SK-N-DZ (cell line): ENCODE measurements at regions not wholly inside any gene's neighbourhood (a gene's known extent, or its start where the extent isn't known, plus 50 kb on each side); places are given as distances from the start of the nearest gene placed in this dataset.
"Not testable (repeated sequence)": the region's sequence is repeated elsewhere in the genome, so short reads cannot be mapped to it uniquely, and the experiment has no call there.

Experiments used
- DNase-seq: peaks from one replicate; pipeline ENCODE4 v3.0.0-alpha.2; 2015; ENCODE audit warnings: low spot score

DNA sequence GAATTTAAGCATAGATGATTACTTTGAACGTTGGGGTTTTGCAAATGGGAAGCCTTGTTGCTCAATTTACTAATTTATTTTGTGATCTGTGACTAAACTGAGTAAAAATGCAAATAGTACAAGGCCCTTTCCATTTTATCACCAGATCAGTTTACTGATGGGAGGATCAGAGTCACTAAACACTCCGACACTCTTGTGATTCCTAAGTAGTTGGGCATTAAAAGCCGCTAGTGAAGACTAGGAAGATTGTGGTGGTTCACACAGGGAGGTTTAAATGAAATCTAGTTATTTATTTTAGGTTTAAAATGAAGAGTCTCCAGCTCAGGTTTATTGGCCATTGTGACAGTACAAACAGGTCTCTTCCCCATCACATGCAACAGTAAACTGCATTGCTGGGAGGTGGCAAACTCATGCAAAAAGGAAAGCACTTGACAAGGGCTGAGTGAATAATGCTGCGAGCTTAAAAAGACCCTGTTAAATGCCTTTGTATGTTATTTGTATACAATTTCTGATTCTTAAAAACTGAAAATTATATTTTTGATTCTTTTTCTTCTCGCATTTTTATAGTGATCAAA is 394.8 kb upstream of the FANCL start:
- DNase-seq = no peak

- DNase-seq = no peak
Measured at GRCh38 chr2:58634653-58635370, 393.7 kb upstream of the FANCL start.

DNA sequence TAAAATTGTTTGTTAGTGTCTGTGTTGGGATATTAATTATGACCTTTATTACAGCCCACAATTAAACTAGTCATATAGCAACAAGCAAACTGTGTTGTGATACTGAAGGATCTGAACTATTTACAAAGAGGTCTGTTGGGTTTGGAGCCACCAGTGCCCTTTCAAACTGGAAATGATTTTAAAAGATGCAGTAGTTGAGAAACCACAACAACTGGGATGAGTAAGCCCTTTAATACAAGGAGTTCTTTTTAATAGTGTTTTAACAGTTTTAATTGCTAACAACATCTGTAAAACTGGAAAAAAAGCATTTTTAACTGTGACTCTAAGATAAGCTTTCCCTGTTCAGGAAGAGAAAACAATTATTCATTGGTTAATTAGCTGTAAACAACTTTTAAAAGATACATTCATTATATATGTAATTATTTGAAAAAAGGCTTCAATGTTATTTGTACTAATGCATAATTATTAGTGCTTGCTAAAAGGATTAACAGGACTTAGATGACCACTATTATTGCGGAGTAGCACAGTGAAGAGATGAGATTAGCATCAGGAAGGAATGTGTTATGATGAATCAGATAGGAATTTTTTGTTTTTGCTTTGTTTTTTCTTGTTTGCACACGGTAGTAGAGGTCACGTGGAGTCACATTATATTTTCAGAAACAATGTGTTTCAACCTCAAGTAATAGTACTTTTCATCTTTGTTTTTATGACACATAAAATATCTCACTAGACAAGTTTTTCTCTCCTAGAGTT is 392.7 kb upstream of the FANCL start:
- no peak for DNase-seq

- DNase-seq = no peak
Measured at GRCh38 chr2:58631986-58632385, 390.9 kb upstream of the FANCL start.

GRCh38 chr2:58629545-58630119 is 388.5 kb upstream of the FANCL start:
- no peak for DNase-seq

- no peak for DNase-seq
Measured at GRCh38 chr2:58620896-58621295, 379.8 kb upstream of the FANCL start.

DNA sequence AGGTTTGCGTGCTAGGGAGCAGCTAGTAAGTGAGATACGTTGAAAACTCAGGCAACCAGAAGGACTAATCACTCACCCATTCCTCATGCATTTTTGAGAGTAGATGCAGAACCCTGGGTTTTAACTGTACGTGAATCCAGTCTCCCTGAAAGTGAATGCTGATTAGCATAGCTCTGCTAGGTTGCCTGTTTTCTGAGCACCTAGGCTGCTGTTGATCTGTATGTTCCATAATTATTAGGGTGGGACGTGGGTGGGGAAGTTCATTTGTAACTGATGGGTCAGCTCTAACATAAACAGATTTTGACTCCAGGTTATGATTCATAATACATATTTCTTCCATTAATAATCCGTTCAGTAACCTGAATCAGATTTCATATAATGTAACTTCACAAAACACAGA is 379.0 kb upstream of the FANCL start:
- DNase-seq = no peak

- DNase-seq = no peak
Measured at GRCh38 chr2:58616961-58617360, 375.8 kb upstream of the FANCL start.

DNA sequence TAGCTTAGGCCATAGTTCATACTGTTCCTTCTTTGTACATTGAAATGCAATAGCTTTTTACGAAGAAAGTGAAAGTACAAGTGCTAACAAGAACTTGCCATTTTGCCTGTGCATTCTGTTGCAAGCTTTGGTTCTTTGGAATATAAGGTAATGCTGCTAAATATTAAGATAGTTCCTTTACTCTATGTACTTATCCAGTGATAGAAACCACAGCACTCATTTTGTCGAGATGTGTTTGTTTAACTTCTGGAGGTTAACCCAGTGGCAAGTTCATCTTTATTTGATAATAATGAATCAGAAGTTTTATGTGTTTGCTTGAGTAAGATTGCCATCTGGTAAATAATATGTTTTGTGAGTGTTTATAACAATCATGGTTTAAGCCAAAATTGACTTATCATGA is 373.1 kb upstream of the FANCL start:
- no peak for DNase-seq

DNA sequence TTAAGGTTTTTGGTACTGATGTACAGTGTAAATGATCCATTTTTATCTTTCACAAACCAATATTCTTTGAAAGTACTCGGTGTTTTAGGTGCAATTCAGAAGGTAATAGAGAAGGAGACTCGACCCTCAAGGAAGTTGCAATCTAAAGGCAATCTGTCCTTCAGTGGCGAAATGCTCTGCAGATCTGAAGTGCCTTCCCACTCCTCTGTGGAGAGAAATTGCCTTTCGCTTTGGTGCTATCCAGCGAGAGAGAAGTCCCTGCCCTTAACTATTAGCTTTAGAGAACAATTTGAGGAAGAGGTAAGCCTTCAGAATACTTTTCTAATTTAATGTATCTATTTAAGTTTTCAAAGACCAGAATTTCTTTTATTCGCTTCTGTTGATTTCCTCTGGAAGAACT is 371.8 kb upstream of the FANCL start:
- no peak for DNase-seq

DNA sequence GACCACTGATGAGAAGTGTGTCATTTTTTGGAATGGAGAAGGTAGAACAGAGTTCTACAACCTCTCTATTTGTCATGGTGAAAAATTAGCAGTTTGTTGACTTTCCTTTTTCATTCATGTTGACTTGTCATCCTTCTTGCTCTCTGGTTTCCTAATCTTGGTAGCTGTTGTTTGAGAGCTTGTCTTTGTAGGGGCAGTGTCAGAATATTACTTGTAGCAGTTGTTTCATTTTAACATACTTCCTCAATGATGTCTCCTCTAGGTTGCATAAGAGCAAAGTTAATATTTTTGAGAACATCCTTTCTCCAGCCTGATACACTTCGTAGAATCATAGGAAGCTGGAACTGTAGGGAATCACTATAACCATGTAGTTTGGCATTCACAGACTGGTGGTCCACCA is 368.2 kb upstream of the FANCL start:
- no peak for DNase-seq

DNA sequence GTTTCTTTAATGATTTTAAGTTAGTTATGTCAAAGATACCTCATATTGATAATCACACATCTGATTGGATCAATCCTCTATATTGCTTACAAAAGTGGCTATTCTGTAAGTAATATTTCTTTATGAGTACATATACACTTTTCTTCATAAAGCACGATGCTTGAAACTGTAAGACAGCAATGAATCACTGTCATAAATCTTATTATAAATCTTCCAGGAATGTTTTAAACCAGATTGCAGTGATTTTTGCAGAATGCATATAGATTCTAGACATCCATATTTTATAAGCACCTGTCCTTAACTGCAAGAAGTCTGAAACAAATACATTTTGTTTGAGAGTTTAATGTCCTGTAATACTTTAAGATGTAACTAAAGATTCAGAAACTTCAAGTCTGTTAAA is 367.0 kb upstream of the FANCL start:
- DNase-seq = no peak

DNA sequence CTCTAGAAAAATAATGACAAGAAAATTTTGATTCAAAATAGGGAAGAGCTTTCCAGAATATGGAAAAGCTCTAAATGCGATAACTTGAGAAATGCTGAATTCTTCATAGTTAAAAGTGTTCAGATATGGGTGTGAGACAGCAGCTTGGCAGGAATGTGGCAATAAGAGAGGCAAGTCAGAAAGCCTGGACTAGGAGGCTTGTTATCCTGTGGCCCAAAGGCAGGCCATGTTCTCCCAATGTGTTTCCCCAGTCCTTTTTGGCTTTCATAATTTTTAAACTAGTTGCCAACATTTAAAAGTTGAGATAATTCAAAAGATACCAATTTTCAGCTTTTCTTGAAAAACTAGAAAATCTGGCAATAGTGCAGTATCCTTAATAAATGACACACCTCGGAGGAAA is 366.3 kb upstream of the FANCL start:
- DNase-seq = no peak

- no peak for DNase-seq
Measured at GRCh38 chr2:58606799-58607198, 365.7 kb upstream of the FANCL start.

DNA sequence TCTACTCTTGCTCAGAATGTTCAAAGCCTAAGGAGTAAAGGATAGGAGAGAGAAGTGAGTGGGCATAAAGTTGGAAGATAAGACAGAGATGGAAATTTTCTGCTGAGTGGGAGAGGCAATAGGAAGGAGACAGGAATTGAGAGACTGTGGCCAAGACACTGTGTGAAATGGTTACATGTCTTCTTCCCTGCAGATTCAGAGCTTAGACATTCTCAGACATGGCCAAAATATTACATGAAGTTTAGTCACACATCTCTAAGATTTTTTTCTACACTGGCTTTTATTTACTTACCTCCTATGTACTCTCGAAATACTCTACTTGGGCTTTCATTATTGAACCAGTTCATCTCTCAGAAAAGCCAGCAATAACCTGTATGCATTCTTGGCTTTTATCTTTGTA is 363.0 kb upstream of the FANCL start:
- DNase-seq = no peak

DNA sequence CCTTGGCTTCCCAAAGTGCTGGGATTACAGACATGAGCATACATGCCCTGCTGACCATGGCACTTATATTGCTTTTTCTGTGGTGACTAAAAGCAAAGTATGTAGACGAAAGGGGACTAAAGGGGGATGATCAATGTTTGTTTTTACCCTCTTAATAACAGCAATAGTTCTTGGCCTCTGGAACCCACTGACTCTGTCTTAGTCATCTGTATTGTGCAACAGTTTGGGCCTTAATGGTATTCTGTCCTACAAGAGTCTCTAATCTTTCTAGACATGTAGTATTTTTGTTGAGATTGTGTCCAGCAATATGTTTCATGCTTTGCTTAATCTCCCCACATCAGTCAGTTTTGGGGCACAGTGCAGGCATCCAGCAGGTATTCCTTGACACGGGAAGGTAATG is 359.9 kb upstream of the FANCL start:
- DNase-seq = no peak

DNA sequence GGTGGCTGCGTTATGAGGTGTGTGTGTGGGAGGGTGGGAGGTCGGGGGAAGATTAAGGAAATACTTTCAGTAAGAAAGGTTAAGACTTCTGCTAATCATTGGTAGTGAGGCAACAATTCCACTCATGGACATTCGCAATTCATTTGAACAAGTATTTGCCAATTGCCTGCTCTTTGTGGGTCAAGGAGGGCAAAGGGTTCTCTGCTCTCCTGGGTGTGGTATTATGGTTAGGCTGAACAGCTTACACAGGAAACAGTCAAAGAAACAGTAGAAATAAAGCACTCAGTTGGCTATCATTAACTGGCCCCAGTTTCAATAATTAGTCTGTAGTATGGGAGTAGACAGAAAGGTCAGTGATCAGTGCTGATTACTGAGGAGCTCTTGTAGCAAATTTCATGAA is 357.0 kb upstream of the FANCL start:
- DNase-seq = no peak

GRCh38 chr2:58595714-58596113 is 354.6 kb upstream of the FANCL start:
- no peak for DNase-seq

GRCh38 chr2:58594762-58595161 is 353.6 kb upstream of the FANCL start:
- no peak for DNase-seq

DNA sequence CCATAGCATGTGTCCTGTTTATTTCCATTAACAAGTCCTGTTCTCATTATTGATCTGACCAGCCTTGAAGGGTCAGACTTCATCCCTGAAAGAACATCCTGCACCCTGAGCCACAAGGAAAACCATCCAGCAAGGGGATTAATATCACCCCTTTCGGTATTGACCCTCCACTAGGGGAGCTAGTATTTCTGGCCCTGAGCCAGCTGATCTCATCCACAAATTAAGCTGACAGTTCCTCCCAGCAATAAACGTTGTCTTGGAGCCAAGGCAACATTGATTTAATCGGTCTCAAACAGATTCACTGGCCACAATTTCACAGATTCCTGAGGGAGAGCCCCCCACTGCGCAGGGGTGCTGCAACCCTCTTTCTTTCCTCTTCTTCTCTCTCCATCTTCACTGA is 353.1 kb upstream of the FANCL start:
- DNase-seq = peak; percentile 68

GRCh38 chr2:58586178-58586577 is 345.1 kb upstream of the FANCL start:
- DNase-seq = not testable (repeated sequence)

GRCh38 chr2:58585233-58585632 is 344.1 kb upstream of the FANCL start:
- no peak for DNase-seq
